ENCODE measurements at regions not wholly inside any gene's neighbourhood (a gene's known extent, or its start where the extent isn't known, plus 50 kb on each side); places are given as distances from the start of the nearest gene placed in this dataset.
"Not testable (repeated sequence)": the region's sequence is repeated elsewhere in the genome, so short reads cannot be mapped to it uniquely, and the experiment has no call there.

DNA sequence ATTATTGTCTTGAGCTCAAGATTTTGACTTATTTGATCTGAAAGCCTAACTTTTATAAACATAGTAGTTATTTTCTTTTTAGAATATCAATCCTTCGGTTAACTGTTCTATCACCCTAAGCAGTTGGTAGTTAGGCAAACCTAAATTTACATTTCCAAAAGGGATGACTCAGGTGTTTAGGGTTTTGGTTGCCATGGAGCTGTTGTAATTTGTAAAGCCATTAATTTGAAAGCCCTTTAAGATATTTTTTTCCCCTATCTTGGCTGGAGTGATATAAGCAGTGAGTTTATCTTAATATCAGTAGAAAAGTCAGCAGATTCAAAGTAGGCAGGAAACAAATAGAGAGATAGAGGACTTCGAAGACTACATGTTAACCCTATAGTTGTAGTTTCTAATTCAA, 1472.6 kb upstream of the CELF2 start:
- no peak for DNase-seq (ENCODE audit: low spot score)

GRCh38 chr10:9547936-9548904, 1469.5 kb upstream of the CELF2 start:
- DNase-seq (ENCODE audit: low spot score), result no peak

- no peak for DNase-seq (ENCODE audit: low spot score)
These were observed 1466.9 kb upstream of the CELF2 start for GRCh38 chr10:9550810-9551209.

GRCh38 chr10:9554321-9554720, 1463.4 kb upstream of the CELF2 start:
- no peak for DNase-seq (ENCODE audit: low spot score)

DNA sequence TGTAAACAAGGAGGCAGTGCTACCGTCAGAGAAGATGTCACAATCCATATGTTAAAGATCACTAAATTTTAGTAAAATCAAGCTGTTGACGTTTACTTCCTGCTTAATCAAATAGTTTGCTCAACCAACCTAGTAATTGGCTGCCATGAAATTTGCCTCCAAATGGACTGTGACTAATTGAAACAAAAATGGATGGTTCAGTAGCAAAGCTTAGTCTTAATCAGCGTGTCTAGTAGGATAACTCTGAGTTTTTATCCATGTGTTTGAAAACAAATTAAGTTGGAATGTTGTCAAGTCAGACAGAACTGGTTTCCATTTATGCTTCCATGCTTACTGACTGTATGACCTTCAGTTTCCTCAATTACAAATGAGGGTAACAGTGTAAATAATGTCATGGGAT, 1456.7 kb upstream of the CELF2 start:
- no peak for DNase-seq (ENCODE audit: low spot score)

DNA sequence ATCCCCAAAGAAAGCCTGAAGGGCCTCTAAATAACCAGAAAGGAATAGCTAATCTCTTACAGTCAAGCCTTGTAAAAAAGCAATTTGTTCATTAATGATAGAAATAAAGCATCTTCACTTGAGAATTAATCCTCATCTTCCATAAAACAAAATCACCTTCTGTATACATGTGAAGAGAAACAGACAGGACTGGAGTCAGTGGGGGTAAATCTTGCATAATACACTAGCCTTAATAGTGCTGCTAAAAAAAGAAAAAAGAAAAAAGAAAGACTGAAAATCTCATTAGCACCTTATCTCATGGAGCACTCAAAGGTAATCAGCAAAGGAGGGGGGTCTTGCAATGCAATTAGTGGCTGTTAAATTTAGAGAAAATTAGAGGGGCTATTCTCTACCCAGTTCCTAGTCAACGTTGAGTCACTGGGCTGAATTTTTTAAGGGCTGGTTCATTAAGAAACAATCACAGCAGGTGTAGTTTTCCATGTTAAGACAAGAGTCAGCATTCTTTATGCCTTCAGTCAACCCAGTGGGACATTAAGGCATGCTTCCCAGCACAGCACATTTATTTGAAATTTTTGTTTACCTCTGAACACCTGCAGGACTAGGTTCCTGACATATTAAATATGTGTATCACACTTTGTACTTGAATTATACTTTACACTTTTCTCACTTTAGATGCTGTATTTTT, 1455.7 kb upstream of the CELF2 start:
- no peak for DNase-seq (ENCODE audit: low spot score)

- no peak for DNase-seq (ENCODE audit: low spot score)
These were observed 1439.9 kb upstream of the CELF2 start for GRCh38 chr10:9577746-9578145.

- no peak for DNase-seq (ENCODE audit: low spot score)
These were observed 1438.5 kb upstream of the CELF2 start for GRCh38 chr10:9579110-9579705.

DNA sequence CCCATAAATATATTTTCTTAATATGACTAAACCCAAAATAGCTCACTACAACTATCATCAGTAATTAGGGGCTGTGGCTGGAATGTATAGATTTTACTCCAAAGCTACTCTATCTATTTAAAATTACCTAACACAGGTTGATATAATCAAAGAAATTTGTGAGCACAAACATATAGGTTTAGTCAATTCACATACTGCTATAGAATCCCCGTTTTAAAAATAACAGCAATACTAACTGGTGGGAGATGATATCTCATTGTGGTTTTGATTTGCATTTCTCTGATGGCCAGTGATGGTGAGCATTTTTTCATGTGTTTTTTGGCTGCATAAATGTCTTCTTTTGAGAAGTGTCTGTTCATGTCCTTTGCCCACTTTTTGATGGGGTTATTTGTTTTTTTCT, 1434.9 kb upstream of the CELF2 start:
- DNase-seq (ENCODE audit: low spot score), result not testable (repeated sequence)

DNA sequence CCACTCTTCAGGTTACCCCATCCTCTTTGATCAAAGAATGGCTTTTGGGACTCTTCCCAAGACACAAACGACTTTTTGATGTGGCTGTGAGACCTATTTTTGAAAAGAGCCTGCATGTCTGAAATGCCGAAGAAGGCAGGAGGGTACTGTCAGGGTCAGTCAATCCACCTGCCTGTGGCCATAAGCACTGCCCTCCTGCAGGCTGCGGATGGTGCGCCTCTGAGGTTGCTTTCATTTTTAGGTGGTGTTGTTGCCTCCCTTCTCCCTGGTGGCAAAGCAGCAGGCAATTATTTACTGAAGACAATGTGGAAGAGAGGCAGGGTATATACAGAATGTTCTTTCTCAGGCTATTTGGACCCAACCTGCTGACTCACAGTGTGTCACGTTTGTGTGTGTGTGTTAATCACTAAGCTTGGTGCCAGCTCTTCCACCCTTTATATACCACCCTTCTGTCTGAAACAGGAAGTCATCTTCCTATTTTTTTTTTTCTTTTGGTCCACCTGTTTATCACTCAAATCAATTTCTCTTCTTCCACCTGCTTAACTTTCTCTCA, 1421.2 kb upstream of the CELF2 start:
- DNase-seq (ENCODE audit: low spot score), result peak; percentile 32

DNA sequence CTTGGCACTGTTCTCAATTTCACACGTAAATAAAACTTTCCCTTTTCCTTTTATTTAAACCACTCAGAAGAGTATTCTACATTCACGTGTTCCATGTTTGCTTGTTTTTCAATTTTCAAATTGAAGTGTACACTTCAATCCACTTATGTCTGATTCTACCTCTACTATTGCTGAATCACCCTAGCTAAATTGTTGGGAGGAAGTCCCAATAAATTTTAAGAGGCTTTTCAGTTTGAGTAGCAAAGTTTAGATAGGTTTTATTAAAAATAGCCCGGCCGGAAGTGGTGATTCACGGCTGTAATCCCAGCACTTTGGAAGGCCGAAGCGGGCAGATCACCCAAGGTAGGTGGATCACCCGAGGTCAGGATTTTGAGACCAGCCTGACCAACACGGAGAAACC, 1414.7 kb upstream of the CELF2 start:
- DNase-seq (ENCODE audit: low spot score), result no peak

- DNase-seq (ENCODE audit: low spot score), result no peak
These were observed 1413.7 kb upstream of the CELF2 start for GRCh38 chr10:9603972-9604371.

DNA sequence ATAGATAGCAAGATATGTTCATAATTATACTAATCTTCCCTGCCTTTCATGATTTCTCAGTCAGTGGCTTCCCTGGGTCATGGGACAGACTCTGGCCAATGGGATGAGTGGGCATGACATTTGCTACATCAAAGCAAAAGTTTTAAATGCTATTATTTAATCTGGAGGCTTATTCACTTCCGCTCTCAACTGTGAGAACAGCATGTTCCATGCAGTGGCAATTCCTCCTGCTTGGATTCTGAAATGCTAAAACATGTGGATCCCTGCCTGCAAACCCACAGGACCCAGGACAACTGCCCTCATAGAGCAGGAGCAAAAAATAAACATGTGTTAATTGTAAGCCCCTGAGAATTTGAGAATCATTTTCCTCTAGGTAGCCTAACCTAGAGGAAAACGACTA, 1412.4 kb upstream of the CELF2 start:
- DNase-seq (ENCODE audit: low spot score), result no peak

- DNase-seq (ENCODE audit: low spot score), result no peak
These were observed 1409.1 kb upstream of the CELF2 start for GRCh38 chr10:9608602-9609001.

GRCh38 chr10:9613338-9614075, 1404.2 kb upstream of the CELF2 start:
- DNase-seq (ENCODE audit: low spot score), result no peak

DNA sequence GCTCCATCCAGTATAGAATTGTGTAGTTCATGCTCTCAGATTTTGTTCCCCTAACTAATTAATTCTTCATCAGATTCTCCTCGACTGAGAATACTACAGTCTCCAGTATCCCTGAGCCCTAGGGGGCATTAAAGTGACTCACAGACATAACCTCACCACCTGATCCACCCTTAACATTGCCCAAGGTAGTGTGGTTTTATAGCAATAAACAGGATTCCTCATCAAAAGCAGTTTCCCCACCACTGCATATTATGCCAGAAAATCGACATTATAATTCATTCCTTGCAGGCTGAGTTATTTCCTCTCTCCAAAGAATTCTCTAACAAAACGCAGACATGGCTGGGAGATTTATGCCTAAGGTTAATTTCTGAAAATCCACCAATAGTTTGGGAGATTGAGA, 1402.5 kb upstream of the CELF2 start:
- DNase-seq (ENCODE audit: low spot score), result no peak

GRCh38 chr10:9621216-9621615, 1396.5 kb upstream of the CELF2 start:
- DNase-seq (ENCODE audit: low spot score), result no peak

- DNase-seq (ENCODE audit: low spot score), result no peak
These were observed 1392.4 kb upstream of the CELF2 start for GRCh38 chr10:9625304-9625703.

- no peak for DNase-seq (ENCODE audit: low spot score)
These were observed 1383.2 kb upstream of the CELF2 start for GRCh38 chr10:9634466-9634865.

DNA sequence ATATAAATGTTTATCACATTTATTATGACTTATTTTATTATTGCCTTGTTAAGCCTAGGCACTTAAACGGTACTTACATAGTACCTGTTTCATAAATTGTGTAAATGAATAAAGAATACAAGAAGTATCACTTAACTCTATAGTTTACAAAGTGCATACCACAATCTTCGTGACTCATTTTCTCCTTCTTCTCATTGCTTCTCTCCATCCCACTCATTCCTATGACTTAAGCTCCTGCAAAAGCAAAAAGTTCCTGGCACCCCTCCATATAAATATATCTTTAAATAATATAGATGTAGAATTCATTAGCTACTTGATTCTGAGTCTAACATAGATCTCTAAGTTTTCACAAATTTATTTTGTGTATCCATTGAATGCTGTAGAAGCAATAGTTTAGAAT, 1382.0 kb upstream of the CELF2 start:
- DNase-seq (ENCODE audit: low spot score), result no peak

GRCh38 chr10:9636216-9636615, 1381.5 kb upstream of the CELF2 start:
- DNase-seq (ENCODE audit: low spot score), result no peak

- DNase-seq (ENCODE audit: low spot score), result no peak
These were observed 1373.9 kb upstream of the CELF2 start for GRCh38 chr10:9643782-9644181.

Measured in SW480 (cell line).